ENCODE measurements at regions not wholly inside any gene's neighbourhood (a gene's known extent, or its start where the extent isn't known, plus 50 kb on each side); places are given as distances from the start of the nearest gene placed in this dataset.

DNA sequence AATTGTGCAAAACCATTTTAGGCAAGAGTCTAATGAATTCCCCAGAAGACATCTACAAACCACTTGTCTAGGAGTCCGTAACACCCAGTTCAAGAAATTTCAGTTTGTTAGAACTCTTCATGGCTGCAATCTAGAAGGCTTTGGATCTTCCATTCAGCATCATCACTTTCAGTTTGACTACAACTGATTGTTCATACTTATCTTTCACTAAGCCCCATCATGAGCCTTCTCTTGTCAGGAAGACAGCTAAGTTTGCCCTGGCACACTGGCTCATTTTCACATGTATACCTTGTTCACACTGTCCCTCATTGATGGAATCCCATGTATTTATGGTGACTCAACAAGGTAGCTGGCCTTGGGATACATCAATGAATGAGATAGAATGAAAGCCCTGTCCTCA, 898.4 kb upstream of the CELF4 start:
- DNase-seq: no peak

GRCh38 chr18:38460657-38461056, 895.1 kb upstream of the CELF4 start:
- no peak for DNase-seq

- peak; percentile 66 to 79 for DNase-seq
Observed at GRCh38 chr18:38459131-38459994, 893.8 kb upstream of the CELF4 start.

- DNase-seq: peak in 1 of 2 experiments; percentile 32
Observed at GRCh38 chr18:38458698-38459097, 893.1 kb upstream of the CELF4 start.

DNA sequence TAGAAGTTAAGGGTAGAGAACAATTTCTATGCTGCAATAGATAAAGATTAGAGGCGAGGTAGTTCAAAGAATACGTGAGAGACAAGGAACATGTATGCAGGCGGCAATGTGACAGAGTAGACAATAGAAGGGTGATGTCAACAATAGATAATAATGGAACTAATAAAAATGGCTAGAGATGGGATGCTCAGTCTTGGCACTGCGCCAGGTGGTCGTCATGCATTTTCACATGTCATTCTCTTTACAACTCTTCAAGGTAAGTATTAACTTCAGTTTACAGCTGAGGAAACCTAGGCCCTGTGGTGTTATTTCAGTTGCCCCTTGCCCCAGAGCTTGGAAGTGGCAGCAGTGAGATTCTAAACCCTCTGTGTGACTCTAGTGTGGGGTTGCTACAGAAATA, 890.7 kb upstream of the CELF4 start:
- DNase-seq: no peak

- DNase-seq: peak; percentile 57 to 80
Observed at GRCh38 chr18:38454764-38455469, 889.3 kb upstream of the CELF4 start.

GRCh38 chr18:38453880-38454279, 888.3 kb upstream of the CELF4 start:
- peak in 1 of 2 experiments; percentile 2 for DNase-seq

GRCh38 chr18:38450876-38451275, 885.3 kb upstream of the CELF4 start:
- peak; percentile 11 to 41 for DNase-seq

- DNase-seq: no peak
Observed at GRCh38 chr18:38445804-38446145, 880.2 kb upstream of the CELF4 start.

DNA sequence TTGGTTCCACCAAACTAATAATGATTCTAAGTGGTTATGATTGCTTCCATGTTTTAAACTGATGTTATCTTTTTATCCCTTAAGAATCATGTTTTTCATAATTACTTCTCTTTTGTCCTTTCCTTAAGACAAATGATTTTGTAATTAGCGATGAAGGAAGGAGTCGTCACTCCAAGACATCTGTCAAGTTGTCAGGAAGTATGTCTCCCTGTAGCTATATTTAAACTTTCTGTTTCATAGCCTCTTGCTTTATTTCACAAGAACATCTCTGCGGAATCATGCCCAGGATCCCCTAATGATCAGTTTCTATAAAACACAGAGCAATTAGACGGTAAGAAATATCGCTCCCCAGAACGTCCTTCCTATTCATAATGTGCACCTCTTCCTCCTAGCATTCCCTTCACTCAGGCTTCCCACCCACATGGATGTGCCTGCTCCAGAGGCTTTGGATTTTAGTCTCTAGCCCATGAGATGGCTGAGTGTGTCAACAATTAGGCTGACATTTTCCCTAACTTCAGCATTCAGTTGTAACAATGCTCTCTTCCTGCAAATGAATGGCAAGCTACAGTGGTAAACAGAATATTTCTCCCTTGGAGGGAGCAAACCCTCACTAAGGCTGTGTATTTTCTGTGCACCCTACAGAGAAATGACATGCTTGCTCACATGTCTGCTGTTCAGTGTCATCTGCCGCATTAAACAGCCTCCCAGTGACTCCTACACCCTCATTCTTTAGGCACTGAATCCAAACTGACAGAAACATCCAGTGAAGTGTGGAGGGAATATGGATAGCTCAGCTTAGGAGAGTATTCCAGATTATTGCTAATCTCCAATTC, 879.6 kb upstream of the CELF4 start:
- DNase-seq: no peak

DNA sequence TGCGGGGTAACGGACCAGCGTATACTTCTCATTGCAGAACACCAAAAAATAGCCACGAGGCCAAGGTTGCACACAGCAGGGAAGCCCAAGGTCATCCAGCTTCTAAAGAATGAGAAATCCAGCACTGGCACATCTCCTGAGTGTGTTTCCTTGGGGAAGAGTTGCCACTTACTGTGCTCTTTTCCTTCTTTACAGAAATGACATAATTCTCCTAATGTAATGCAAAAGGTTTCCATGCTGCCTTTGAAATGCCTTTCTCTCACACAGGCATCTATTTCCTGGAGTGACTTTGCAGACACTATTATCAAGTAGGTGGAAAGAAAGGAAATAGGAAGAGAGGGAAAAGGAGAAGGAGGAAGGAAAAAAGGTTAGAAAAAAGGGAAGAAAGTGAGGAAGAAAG, 862.1 kb upstream of the CELF4 start:
- no peak for DNase-seq

- DNase-seq: peak; percentile 48 to 77
Observed at GRCh38 chr18:38427234-38427633, 861.6 kb upstream of the CELF4 start.

- DNase-seq: no peak
Observed at GRCh38 chr18:38421872-38422615, 856.4 kb upstream of the CELF4 start.

DNA sequence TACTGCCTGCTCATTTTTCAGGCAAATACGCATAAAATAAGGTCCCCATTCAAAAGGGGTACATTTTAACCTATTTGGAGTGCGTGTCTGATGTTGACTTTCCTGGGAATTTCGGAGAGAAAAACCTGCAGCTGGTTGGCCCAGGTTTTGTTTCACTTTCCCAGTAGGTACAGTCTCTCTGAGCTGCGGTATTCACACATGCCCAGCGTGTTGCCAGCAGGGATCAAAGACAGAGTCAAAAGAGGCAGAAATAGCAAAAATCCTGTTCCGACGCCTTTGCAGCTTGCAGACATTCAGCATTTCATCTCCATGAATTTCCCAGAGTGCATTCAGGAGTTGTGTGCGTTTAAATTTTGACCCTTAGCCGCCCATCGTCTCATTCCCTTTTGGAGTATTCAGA, 855.4 kb upstream of the CELF4 start:
- DNase-seq: no peak

DNA sequence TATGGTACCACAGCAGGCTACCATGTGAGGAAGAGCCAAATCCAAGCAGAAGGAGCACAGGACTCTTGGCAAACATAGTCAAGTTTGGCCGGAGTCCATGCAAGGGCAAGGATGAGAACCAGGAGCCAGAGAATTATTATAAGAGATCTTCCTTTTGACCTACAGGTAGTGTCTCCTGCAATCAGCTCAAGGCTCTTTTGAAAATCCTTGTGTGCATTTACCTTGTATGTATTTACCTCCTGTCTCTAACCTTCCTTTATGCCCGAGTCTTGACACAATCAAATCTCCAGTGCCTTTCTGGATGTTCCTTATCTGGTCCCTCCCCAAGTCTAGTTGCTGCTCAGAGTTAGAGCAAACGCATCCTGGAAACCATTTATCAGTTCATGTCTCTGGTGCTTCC, 855.0 kb upstream of the CELF4 start:
- no peak for DNase-seq

GRCh38 chr18:38415811-38416210, 850.2 kb upstream of the CELF4 start:
- no peak for DNase-seq

DNA sequence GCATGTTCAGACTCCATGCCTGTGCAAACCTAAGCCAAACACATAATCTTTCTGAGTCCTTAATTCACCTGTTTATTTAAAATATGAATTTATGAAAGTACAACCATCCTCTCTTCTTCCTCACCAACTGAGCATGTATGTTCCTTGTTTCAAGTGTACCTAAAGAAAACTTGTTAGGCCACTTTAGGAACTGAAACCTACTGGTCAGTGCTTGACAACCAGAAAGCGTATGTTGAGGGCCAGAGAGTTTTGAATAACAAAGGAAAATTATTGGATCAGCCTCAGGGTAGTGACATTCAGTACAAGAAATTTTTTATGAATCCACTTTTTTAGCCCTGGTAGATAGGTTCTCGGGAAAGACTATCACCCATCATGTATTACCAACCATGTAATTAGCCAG, 847.6 kb upstream of the CELF4 start:
- DNase-seq: no peak

DNA sequence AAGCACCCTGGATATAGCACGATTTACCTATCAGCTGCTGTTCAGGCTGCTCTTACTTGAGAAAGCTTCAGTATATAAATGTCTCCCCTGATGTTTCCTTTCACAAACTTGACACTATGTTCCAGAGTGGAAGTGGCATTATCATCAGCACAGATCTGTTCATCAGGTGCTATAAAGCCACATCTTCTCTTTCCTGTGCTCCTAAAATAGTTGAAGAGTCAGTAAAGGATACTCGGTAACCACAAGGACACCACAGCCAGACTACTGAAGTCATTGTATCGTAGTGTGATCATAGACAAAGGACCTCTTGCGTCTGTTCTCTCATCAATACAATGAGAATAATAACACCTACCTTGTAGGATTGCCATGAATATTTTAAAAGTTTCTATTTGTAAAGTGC, 841.0 kb upstream of the CELF4 start:
- no peak for DNase-seq

GRCh38 chr18:38402509-38402908, 836.9 kb upstream of the CELF4 start:
- no peak for DNase-seq

- no peak for DNase-seq
Observed at GRCh38 chr18:38397094-38397493, 831.5 kb upstream of the CELF4 start.

- no peak for DNase-seq
Observed at GRCh38 chr18:38386146-38386545, 820.5 kb upstream of the CELF4 start.

GRCh38 chr18:38369772-38370690, 804.4 kb upstream of the CELF4 start:
- no peak for DNase-seq
